GM12875 (cell line): ENCODE measurements at regions not wholly inside any gene's neighbourhood (a gene's known extent, or its start where the extent isn't known, plus 50 kb on each side); places are given as distances from the start of the nearest gene placed in this dataset.

Source experiments
- H3K4me3 ChIP-seq: one replicate; pipeline ENCODE4 v1.5.1; 2011; ENCODE audit warnings: low read depth, low read length, control low read depth
- CTCF ChIP-seq: IDR thresholded peaks from 2 replicates; pipeline ENCODE4 v1.5.1; 2011; ENCODE audit warnings: low read depth, mild to moderate bottlenecking, control low read depth, inconsistent platforms, low read length, moderate library complexity, borderline replicate concordance; ENCODE audit not compliant: insufficient read depth

DNA sequence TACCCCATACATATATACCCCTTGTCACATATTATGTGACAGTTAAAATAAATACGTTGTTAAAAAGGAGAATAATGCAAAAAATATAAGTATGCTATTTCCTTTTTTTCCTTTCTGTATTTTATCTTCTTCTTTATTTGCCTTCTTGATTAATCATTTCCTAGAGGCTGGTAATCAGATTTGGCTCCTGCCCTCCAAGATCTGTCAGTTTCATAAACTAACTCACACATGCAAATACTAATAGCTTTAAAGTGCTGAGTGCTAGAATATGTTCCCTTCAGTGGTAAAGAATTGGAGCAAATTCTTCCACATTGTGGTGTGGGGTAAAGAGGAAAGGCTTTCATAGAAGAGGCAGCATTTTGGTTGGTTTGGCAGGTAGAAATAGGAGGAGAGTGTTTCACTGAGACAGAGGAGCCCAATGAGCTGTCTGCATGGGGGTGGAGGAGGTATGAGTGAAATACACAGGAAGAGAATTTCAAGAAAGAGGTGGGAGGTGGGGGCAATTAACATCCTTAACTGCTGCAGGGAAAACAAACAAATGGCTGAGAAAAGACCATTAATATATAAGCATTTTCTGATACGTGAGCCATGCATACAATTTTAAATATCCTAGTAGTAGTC is 523.9 kb downstream of the BMP2 start:
- TF ChIP-seq CTCF, result no peak
- H3K4me3 ChIP-seq, result no peak overlapping the region

- TF ChIP-seq CTCF, result no peak
- no peak overlapping the region for H3K4me3 ChIP-seq
These were observed 524.5 kb downstream of the BMP2 start for GRCh38 chr20:7291946-7292345.

GRCh38 chr20:7294816-7295360 is 527.4 kb downstream of the BMP2 start:
- no peak overlapping the region for H3K4me3 ChIP-seq
- TF ChIP-seq CTCF, result no peak

- no peak for TF ChIP-seq CTCF
- no peak overlapping the region for H3K4me3 ChIP-seq
These were observed 534.3 kb downstream of the BMP2 start for GRCh38 chr20:7301807-7302206.

- no peak overlapping the region for H3K4me3 ChIP-seq
- TF ChIP-seq CTCF, result no peak
These were observed 534.8 kb downstream of the BMP2 start for GRCh38 chr20:7302250-7302649.

- no peak overlapping the region for H3K4me3 ChIP-seq
- TF ChIP-seq CTCF, result no peak
These were observed 538.5 kb downstream of the BMP2 start for GRCh38 chr20:7305976-7306375.

DNA sequence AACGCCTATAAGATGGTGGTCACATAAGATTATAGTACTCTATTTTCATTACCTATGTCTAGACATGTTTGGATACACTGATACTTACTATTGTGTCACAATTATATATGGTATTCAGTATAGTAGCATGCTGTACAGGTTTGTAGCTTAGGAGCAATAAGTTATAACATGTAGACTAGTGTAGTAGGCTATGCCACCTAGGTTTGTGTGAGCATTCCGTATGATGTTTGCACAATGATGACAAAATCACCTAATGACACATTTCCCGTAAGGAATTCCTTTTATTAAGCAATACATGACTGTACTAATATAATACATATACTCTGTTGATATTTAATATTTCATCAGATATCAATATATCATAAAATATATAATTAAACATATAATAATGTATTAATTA is 540.7 kb downstream of the BMP2 start:
- no peak for TF ChIP-seq CTCF
- H3K4me3 ChIP-seq, result no peak overlapping the region
